H9 (cell line): ENCODE measurements at regions not wholly inside any gene's neighbourhood (a gene's known extent, or its start where the extent isn't known, plus 50 kb on each side); places are given as distances from the start of the nearest gene placed in this dataset.

ENCODE experiments used
- DNase-seq: peaks from one replicate; pipeline ENCODE4 v3.0.0-alpha.2; 2017
- H2AFZ ChIP-seq: one replicate; pipeline ENCODE4 v1.6.1; 2013; ENCODE audit warnings: mild to moderate bottlenecking, low read length, control low read depth, moderate library complexity
- H2AK5ac ChIP-seq: 2 replicates; pipeline ENCODE4 v1.6.1; 2013; ENCODE audit warnings: low read length, control low read depth, mixed read lengths; ENCODE audit not compliant: insufficient read length
- H2BK120ac ChIP-seq: one replicate; pipeline ENCODE4 v1.6.1; 2013; ENCODE audit warnings: low read depth, mild to moderate bottlenecking, low read length, control low read depth, inconsistent platforms; ENCODE audit not compliant: poor library complexity, severe bottlenecking
- H2BK12ac ChIP-seq: 2 replicates; pipeline ENCODE4 v1.6.1; 2013; ENCODE audit warnings: low read length, control low read depth, mixed read lengths, low read depth; ENCODE audit not compliant: insufficient read length
- H2BK15ac ChIP-seq: 2 replicates; pipeline ENCODE4 v1.6.1; 2013; ENCODE audit warnings: low read depth, low read length, control low read depth
- H2BK20ac ChIP-seq: one replicate; pipeline ENCODE4 v1.6.1; 2013; ENCODE audit warnings: low read depth, mild to moderate bottlenecking, low read length, control low read depth, inconsistent platforms; ENCODE audit not compliant: poor library complexity, severe bottlenecking
- H2BK5ac ChIP-seq: 2 replicates; pipeline ENCODE4 v1.6.1; 2013; ENCODE audit warnings: low read length, control low read depth, mixed read lengths; ENCODE audit not compliant: insufficient read length
- H3K14ac ChIP-seq: 2 replicates; pipeline ENCODE4 v1.6.1; 2013; ENCODE audit warnings: low read length, control low read depth; ENCODE audit not compliant: insufficient read depth
- H3K18ac ChIP-seq: 2 replicates; pipeline ENCODE4 v1.6.1; 2013; ENCODE audit warnings: low read depth, mild to moderate bottlenecking, mixed read lengths, low read length, control low read depth; ENCODE audit not compliant: insufficient read length
- H3K23ac ChIP-seq: 2 replicates; pipeline ENCODE4 v1.6.1; 2013; ENCODE audit warnings: low read length, control low read depth, mixed read lengths, low read depth; ENCODE audit not compliant: insufficient read length
- H3K23me2 ChIP-seq: 2 replicates; pipeline ENCODE4 v1.6.1; 2013; ENCODE audit warnings: low read depth, mild to moderate bottlenecking, mixed read lengths, low read length, control low read depth; ENCODE audit not compliant: insufficient read length, poor library complexity, severe bottlenecking
- H3K27ac ChIP-seq: 2 replicates; pipeline ENCODE4 v1.5.1; 2013; ENCODE audit warnings: low read length, control low read depth, mixed read lengths, low read depth; ENCODE audit not compliant: insufficient read length
- H3K27me3 ChIP-seq: 2 replicates; pipeline ENCODE4 v1.6.1; 2013; ENCODE audit warnings: low read length, control low read depth, inconsistent platforms; ENCODE audit not compliant: insufficient read depth
- H3K4ac ChIP-seq: 2 replicates; pipeline ENCODE4 v1.6.1; 2013; ENCODE audit warnings: low read depth, mild to moderate bottlenecking, control low read depth, inconsistent platforms, low read length, moderate library complexity
- H3K4me1 ChIP-seq: 2 replicates; pipeline ENCODE4 v1.6.1; 2013; ENCODE audit warnings: low read length, control low read depth, inconsistent platforms; ENCODE audit not compliant: insufficient read depth
- H3K4me2 ChIP-seq: 2 replicates; pipeline ENCODE4 v1.6.1; 2013; ENCODE audit warnings: low read length, control low read depth, mixed read lengths; ENCODE audit not compliant: insufficient read length, insufficient read depth
- H3K56ac ChIP-seq: 2 replicates; pipeline ENCODE4 v1.6.1; 2013; ENCODE audit warnings: low read depth, mild to moderate bottlenecking, mixed read lengths, low read length, control low read depth; ENCODE audit not compliant: insufficient read length
- H3K79me1 ChIP-seq: 2 replicates; pipeline ENCODE4 v1.6.1; 2013; ENCODE audit warnings: low read depth, mild to moderate bottlenecking, moderate library complexity, low read length, control low read depth, inconsistent platforms; ENCODE audit not compliant: insufficient read depth, poor library complexity, severe bottlenecking
- H3K79me2 ChIP-seq: 2 replicates; pipeline ENCODE4 v1.6.1; 2013; ENCODE audit warnings: low read length, control low read depth, inconsistent platforms; ENCODE audit not compliant: insufficient read depth
- H3K9ac ChIP-seq: 2 replicates; pipeline ENCODE4 v1.6.1; 2013; ENCODE audit warnings: low read length, control low read depth, mixed read lengths; ENCODE audit not compliant: insufficient read length; ENCODE audit errors: extremely low read depth
- H3K9me3 ChIP-seq: one replicate; pipeline ENCODE4 v1.6.1; 2013; ENCODE audit warnings: low read depth, low read length, inconsistent platforms; ENCODE audit not compliant: control insufficient read depth
- H3T11ph ChIP-seq: one replicate; pipeline ENCODE4 v1.6.1; 2013; ENCODE audit warnings: mild to moderate bottlenecking, low read length, control low read depth, inconsistent platforms
- H4K20me1 ChIP-seq: one replicate; pipeline ENCODE4 v1.6.1; 2013; ENCODE audit not compliant: control insufficient read depth, insufficient read length, insufficient read depth
- H4K5ac ChIP-seq: 2 replicates; pipeline ENCODE4 v1.6.1; 2013; ENCODE audit warnings: low read depth, mild to moderate bottlenecking, mixed read lengths, low read length, control low read depth; ENCODE audit not compliant: insufficient read length
- H4K8ac ChIP-seq: replicated peaks from 2 replicates; pipeline ENCODE4 v1.6.1; 2013; ENCODE audit warnings: low read length, control low read depth, mixed read lengths, low read depth; ENCODE audit not compliant: insufficient read length
- H4K91ac ChIP-seq: 2 replicates; pipeline ENCODE4 v1.6.1; 2013; ENCODE audit warnings: low read depth, mild to moderate bottlenecking, moderate library complexity, mixed read lengths, low read length, control low read depth; ENCODE audit not compliant: insufficient read length
- H3K27ac Mint-ChIP-seq, 3 experiments: 2 replicates in 2 of 3; 3 replicates in 1 of 3; pipeline ENCODE4 v1.8.0; 2020 to 2021; ENCODE audit warnings: mixed read lengths in 3 of 3, mild to moderate bottlenecking in 1 of 3, moderate library complexity in 1 of 3
- H3K27me3 Mint-ChIP-seq: 2 replicates; pipeline ENCODE4 v1.8.0; 2021; ENCODE audit warnings: low read depth, mild to moderate bottlenecking, moderate library complexity, mixed read lengths
- H3K36me3 Mint-ChIP-seq, 3 experiments: 2 replicates in 2 of 3; 3 replicates in 1 of 3; pipeline ENCODE4 v1.8.0; 2020 to 2021; ENCODE audit warnings: low read depth in 3 of 3, mixed read lengths in 3 of 3; ENCODE audit not compliant: insufficient read depth in 1 of 3
- H3K4me1 Mint-ChIP-seq, 2 experiments: 2 replicates each; pipeline ENCODE4 v1.8.0; 2020; ENCODE audit warnings: mixed read lengths in 2 of 2
- H3K4me3 Mint-ChIP-seq, 2 experiments: 2 replicates in 1 of 2; 3 replicates in 1 of 2; pipeline ENCODE4 v1.8.0; 2020 to 2021; ENCODE audit warnings: mild to moderate bottlenecking in 2 of 2, mixed read lengths in 2 of 2, moderate library complexity in 1 of 2
- H3K9me3 Mint-ChIP-seq, 2 experiments: 2 replicates in 1 of 2; 3 replicates in 1 of 2; pipeline ENCODE4 v1.8.0; 2020; ENCODE audit warnings: mild to moderate bottlenecking in 2 of 2, mixed read lengths in 2 of 2, moderate library complexity in 1 of 2
- CTCF ChIP-seq: fragments of 200-600 bp; sonication (generic); conservative IDR thresholded peaks from 3 replicates; pipeline ENCODE4 v1.8.0; 2021; ENCODE audit warnings: antibody characterized with exemption, mild to moderate bottlenecking
- WGBS: extraction: QIAGEN DNeasy Blood & Tissue Kit; methylation state at CpG from one replicate; pipeline ENCODE4 v1.1.7; 2013; ENCODE audit warnings: missing lambda C conversion rate, low lambda C conversion rate, mixed read lengths; ENCODE audit not compliant: insufficient read length; ENCODE audit errors: extremely low coverage; 5-methylcytosine and 5-hydroxymethylcytosine counted together

- no peak overlapping the region for H3K27ac Mint-ChIP-seq
- DNase-seq, result no peak
- H3K27me3 Mint-ChIP-seq, result no peaks in the 10 kb centered on the region; the same call in 1 of the 2 replicates
- Histone ChIP-seq H4K91ac (no peak overlapping the region), H2BK12ac (no peak overlapping the region), H3K4me1 (no peaks in the 10 kb centered on the region), H3K23me2 (no peaks in the 10 kb centered on the region), H3K9me3 (no peaks in the 10 kb centered on the region), H4K8ac (no peak overlapping the region), H2BK15ac (no peak overlapping the region), H3K23ac (no peak overlapping the region), H3K79me1 (no peaks in the 10 kb centered on the region), H2BK120ac (no peak overlapping the region), H3K79me2 (no peaks in the 10 kb centered on the region), H3K4me2 (no peak overlapping the region), H3K27me3 (no peaks in the 10 kb centered on the region), H3K18ac (no peak overlapping the region), H4K20me1 (no peaks in the 10 kb centered on the region), H2AFZ (no peak overlapping the region), H3T11ph (no peak overlapping the region), H2AK5ac (no peak overlapping the region), H3K27ac (no peak overlapping the region), H4K5ac (no peak overlapping the region), H3K56ac (no peak overlapping the region), H3K14ac (no peak overlapping the region), H3K4ac (no peak overlapping the region), H3K9ac (no peak overlapping the region), H2BK20ac (no peak overlapping the region), H2BK5ac (no peak overlapping the region)
- no peak overlapping the region for H3K4me3 Mint-ChIP-seq
- no CpG with 5 or more reads among the region's 1 CpG for WGBS
- no peaks in the 10 kb centered on the region for H3K36me3 Mint-ChIP-seq
- TF ChIP-seq CTCF, result no peak
- H3K4me1 Mint-ChIP-seq, result no peaks in the 10 kb centered on the region
- H3K9me3 Mint-ChIP-seq, result no peaks in the 10 kb centered on the region
Observed at GRCh38 chr1:98289311-98289710, 368.5 kb upstream of the DPYD start.
